Spleen (tissue), 7 donors: ENCODE measurements at regions not wholly inside any gene's neighbourhood (a gene's known extent, or its start where the extent isn't known, plus 50 kb on each side); places are given as distances from the start of the nearest gene placed in this dataset.

Experiments
- CTCF ChIP-seq, 11 experiments: fragments of 200-600 bp in 7 of 11; fragments of 450-650 bp in 4 of 11; sonication (generic) in 4 of 11; IDR thresholded peaks in 8 of 11; conservative IDR thresholded peaks in 3 of 11; 1 replicate in 7 of 11; 2 replicates in 4 of 11; pipeline versions ENCODE4 v1.4.0 to v1.8.0; 2016 to 2021; ENCODE audit warnings: antibody characterized with exemption in 11 of 11, inconsistent platforms in 4 of 11, mild to moderate bottlenecking in 1 of 11
- POLR2A ChIP-seq, 3 donors: fragments of 450-650 bp; IDR thresholded peaks; one replicate each; pipeline ENCODE4 v1.5.1; 2017; ENCODE audit warnings: antibody characterized with exemption in 3 of 3, mild to moderate bottlenecking in 1 of 3
- POLR2AphosphoS5 ChIP-seq, 3 donors: sonication (generic); formaldehyde crosslinking; IDR thresholded peaks; one replicate each; pipeline ENCODE4 v1.5.1; 2017; ENCODE audit warnings: antibody characterized with exemption in 3 of 3
- donor health status: DM: no; HTN: no; CAD: no; lungs with moderate emphysema.
- donor health status: DM: no; HTN: no; CAD: no.
- donor health status: DM: no; HTN: no; CAD: no.

GRCh38 chr3:107933450-107933849 lies 157.4 kb downstream of the CD47 start:
- TF ChIP-seq POLR2A (IDR thresholded peaks at IDR 0.05) (no peak), CTCF (IDR thresholded peaks at IDR 0.05 in 8 of 11, conservative IDR thresholded peaks at IDR 0.05 in 3 of 11) (no peak), POLR2AphosphoS5 (IDR thresholded peaks at IDR 0.05) (no peak)
